ENCODE measurements at regions not wholly inside any gene's neighbourhood (a gene's known extent, or its start where the extent isn't known, plus 50 kb on each side); places are given as distances from the start of the nearest gene placed in this dataset.

- TF ChIP-seq CTCF (IDR thresholded peaks at IDR 0.05; ENCODE audit: low read depth, low read length, missing control alignments): no peak
- DNase-seq (ENCODE audit: low read depth): no peak
- in situ Hi-C loops (cut with HindIII; ENCODE audit: low sequenced_read_pairs): no loop called here
- no peak overlapping the region for H3K4me3 ChIP-seq (ENCODE audit: low read depth, low read length)
Measured at GRCh38 chr5:167657016-167657415, 634.4 kb upstream of the WWC1 start.

GRCh38 chr5:167658889-167659288 is 632.6 kb upstream of the WWC1 start:
- H3K4me3 ChIP-seq (ENCODE audit: low read depth, low read length): no peak overlapping the region
- DNase-seq (ENCODE audit: low read depth): no peak
- in situ Hi-C loops (cut with HindIII; ENCODE audit: low sequenced_read_pairs): no loop called here
- TF ChIP-seq CTCF (IDR thresholded peaks at IDR 0.05; ENCODE audit: low read depth, low read length, missing control alignments): no peak

- in situ Hi-C loops (cut with HindIII; ENCODE audit: low sequenced_read_pairs): no loop called here
- no peak overlapping the region for H3K4me3 ChIP-seq (ENCODE audit: low read depth, low read length)
- no peak for DNase-seq (ENCODE audit: low read depth)
- no peak for TF ChIP-seq CTCF (IDR thresholded peaks at IDR 0.05; ENCODE audit: low read depth, low read length, missing control alignments)
Measured at GRCh38 chr5:167661605-167662004, 629.8 kb upstream of the WWC1 start.

GRCh38 chr5:167664222-167664804 is 627.1 kb upstream of the WWC1 start:
- no peak overlapping the region for H3K4me3 ChIP-seq (ENCODE audit: low read depth, low read length)
- DNase-seq (ENCODE audit: low read depth): no peak
- in situ Hi-C loops (cut with HindIII; ENCODE audit: low sequenced_read_pairs): no loop called here
- no peak for TF ChIP-seq CTCF (IDR thresholded peaks at IDR 0.05; ENCODE audit: low read depth, low read length, missing control alignments)

- no peak for DNase-seq (ENCODE audit: low read depth)
- in situ Hi-C loops (cut with HindIII; ENCODE audit: low sequenced_read_pairs): no loop called here
- TF ChIP-seq CTCF (IDR thresholded peaks at IDR 0.05; ENCODE audit: low read depth, low read length, missing control alignments): no peak
- no peak overlapping the region for H3K4me3 ChIP-seq (ENCODE audit: low read depth, low read length)
Measured at GRCh38 chr5:167665841-167666375, 625.5 kb upstream of the WWC1 start.

GRCh38 chr5:167671176-167671575 is 620.3 kb upstream of the WWC1 start:
- H3K4me3 ChIP-seq (ENCODE audit: low read depth, low read length): no peak overlapping the region
- in situ Hi-C loops (cut with HindIII; ENCODE audit: low sequenced_read_pairs): no loop called here
- TF ChIP-seq CTCF (IDR thresholded peaks at IDR 0.05; ENCODE audit: low read depth, low read length, missing control alignments): no peak
- DNase-seq (ENCODE audit: low read depth): no peak

Measured in astrocyte of the cerebellum (primary cell).